ENCODE measurements at regions not wholly inside any gene's neighbourhood (a gene's known extent, or its start where the extent isn't known, plus 50 kb on each side); places are given as distances from the start of the nearest gene placed in this dataset.
A peak's percentile ranks its signal among the peaks of the same experiment; 100 is the strongest.

DNA sequence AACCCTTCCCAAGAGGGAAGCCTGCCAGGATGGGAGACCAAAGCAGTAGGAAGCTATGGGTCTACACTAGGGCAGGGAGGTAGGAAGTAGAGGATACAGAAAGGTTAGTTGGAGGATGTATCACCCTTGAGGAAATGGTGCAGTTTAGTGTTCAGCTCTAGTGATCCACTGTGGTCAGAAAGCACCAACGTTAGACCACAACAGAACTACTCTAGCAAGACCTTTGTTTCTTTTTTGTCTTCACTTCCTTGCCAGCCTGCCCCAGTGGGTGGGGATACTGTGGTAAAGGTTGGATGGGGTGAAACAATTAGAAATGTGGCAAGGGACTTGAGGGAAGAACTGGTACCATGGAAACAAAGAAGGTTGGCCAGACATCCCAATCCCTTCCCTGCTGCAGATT lies 83.3 kb downstream of the DDIT4L start:
- ATAC-seq (peak; percentile 61), DNase-seq (no peak)
- Histone ChIP-seq H3K36me3 (ENCODE audit: low read depth) (no peaks in the 10 kb centered on the region), H3K4me3 (no peak overlapping the region), H3K4me1 (ENCODE audit: low read depth) (no peaks in the 10 kb centered on the region), H3K9me3 (no peaks in the 10 kb centered on the region)
- TF ChIP-seq, protein P1, sequence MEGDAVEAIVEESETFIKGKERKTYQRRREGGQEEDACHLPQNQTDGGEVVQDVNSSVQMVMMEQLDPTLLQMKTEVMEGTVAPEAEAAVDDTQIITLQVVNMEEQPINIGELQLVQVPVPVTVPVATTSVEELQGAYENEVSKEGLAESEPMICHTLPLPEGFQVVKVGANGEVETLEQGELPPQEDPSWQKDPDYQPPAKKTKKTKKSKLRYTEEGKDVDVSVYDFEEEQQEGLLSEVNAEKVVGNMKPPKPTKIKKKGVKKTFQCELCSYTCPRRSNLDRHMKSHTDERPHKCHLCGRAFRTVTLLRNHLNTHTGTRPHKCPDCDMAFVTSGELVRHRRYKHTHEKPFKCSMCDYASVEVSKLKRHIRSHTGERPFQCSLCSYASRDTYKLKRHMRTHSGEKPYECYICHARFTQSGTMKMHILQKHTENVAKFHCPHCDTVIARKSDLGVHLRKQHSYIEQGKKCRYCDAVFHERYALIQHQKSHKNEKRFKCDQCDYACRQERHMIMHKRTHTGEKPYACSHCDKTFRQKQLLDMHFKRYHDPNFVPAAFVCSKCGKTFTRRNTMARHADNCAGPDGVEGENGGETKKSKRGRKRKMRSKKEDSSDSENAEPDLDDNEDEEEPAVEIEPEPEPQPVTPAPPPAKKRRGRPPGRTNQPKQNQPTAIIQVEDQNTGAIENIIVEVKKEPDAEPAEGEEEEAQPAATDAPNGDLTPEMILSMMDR (IDR thresholded peaks at IDR 0.05): no peak
- intact Hi-C loops (cut with DNase I, micrococcal nuclease): no loop called here

DNA sequence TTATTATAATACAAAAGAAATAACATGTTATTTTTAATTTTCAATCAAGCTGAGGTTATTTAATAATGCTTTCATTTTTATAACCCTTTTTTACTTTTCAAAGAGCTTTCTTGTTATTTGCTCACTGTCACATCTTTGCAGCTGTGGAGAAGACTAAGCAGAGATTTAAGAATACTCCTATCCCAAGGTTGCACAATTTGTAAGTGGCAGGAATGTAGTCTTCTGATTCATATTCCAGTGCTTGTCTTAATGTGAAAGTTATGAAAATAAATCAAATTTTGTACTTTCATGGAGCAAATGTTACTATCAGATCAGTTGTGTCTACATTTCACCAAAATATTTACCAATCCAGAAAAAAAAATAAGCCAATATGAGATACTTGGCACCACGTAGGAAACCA lies 86.6 kb downstream of the DDIT4L start:
- no peaks in the 10 kb centered on the region for H3K4me1 ChIP-seq (ENCODE audit: low read depth)
- no peaks in the 10 kb centered on the region for H3K36me3 ChIP-seq (ENCODE audit: low read depth)
- TF ChIP-seq, protein P1 (IDR thresholded peaks at IDR 0.05): no peak
- intact Hi-C loops (cut with DNase I, micrococcal nuclease): no loop called here
- H3K9me3 ChIP-seq: no peaks in the 10 kb centered on the region
- ATAC-seq (no peak), DNase-seq (no peak)
- H3K4me3 ChIP-seq: no peak overlapping the region

DNA sequence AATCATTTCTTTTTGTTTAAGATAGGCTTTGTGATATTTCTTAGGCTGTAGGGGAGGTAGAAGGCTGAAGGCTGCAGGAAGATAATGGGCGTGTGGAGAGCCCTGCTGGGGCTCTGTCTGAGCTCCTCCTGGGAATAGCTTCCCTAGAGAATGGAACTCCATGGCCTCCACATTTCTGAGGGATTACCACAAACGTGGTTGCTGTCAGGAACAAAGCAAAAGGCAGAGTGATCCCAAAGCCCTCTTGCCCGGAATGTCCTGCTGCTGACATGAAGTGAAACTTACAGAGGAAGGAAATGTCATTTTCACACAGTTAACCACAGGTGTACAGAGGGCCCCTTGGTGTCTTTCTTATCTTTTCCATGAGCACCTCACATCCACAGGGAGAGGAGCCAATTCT lies 89.3 kb downstream of the DDIT4L start:
- intact Hi-C loops (cut with DNase I, micrococcal nuclease): no loop called here
- TF ChIP-seq, protein P1 (IDR thresholded peaks at IDR 0.05): no peak
- DNase-seq (no peak), ATAC-seq (no peak)
- no peaks in the 10 kb centered on the region for H3K36me3 ChIP-seq (ENCODE audit: low read depth)
- H3K4me1 ChIP-seq (ENCODE audit: low read depth): no peaks in the 10 kb centered on the region
- H3K4me3 ChIP-seq: no peak overlapping the region
- no peaks in the 10 kb centered on the region for H3K9me3 ChIP-seq

DNA sequence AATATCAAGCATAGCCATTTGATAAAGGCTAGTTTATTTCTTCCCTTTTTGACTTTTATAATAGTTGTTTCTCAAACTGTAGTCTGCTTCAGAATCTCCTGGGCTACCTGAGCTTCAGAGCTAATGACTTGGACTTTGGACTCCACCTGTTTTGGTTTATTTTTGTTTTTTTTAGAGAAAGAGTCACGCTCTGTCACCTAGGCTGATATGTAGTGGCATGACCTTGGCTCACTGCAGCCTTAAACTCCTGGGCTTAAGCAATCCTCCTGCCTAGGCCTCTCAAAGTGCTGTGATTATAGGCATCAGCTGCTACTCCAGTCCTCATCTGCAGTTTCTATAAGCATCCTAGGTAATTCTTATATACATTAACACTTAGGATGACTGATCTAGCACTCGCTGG lies 90.5 kb downstream of the DDIT4L start:
- no peak for DNase-seq
- no peaks in the 10 kb centered on the region for H3K4me1 ChIP-seq (ENCODE audit: low read depth)
- TF ChIP-seq, protein P1 (IDR thresholded peaks at IDR 0.05): no peak
- no peaks in the 10 kb centered on the region for H3K9me3 ChIP-seq
- no peaks in the 10 kb centered on the region for H3K36me3 ChIP-seq (ENCODE audit: low read depth)
- no peak overlapping the region for H3K4me3 ChIP-seq
- intact Hi-C loops (cut with DNase I, micrococcal nuclease): no loop called here
- no peak for ATAC-seq

DNA sequence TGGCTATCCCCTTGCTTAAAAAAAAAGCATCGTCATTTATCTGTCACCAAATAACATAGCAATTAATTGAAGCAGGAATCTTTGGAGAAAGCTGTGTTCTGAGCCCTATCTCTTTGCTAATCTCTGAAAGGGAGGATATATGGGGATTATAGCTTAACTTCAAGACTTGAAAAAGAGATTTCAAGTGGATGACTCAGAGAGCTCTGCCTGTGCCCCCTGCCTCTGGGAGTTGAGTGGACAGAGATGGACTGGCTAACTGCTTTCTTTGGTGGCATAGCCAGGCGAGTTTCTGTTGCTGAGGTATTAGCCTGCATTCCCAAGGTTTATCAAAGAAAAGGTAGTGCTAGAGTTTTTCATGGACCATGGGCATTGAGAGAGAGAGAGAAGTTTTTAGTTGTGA lies 91.6 kb downstream of the DDIT4L start:
- Histone ChIP-seq H3K4me3 (no peak overlapping the region), H3K4me1 (ENCODE audit: low read depth) (no peaks in the 10 kb centered on the region), H3K36me3 (ENCODE audit: low read depth) (no peaks in the 10 kb centered on the region), H3K9me3 (no peaks in the 10 kb centered on the region)
- no peak for DNase-seq
- TF ChIP-seq, protein P1 (IDR thresholded peaks at IDR 0.05): no peak
- ATAC-seq: no peak
- intact Hi-C loops (cut with DNase I, micrococcal nuclease): no loop called here

DNA sequence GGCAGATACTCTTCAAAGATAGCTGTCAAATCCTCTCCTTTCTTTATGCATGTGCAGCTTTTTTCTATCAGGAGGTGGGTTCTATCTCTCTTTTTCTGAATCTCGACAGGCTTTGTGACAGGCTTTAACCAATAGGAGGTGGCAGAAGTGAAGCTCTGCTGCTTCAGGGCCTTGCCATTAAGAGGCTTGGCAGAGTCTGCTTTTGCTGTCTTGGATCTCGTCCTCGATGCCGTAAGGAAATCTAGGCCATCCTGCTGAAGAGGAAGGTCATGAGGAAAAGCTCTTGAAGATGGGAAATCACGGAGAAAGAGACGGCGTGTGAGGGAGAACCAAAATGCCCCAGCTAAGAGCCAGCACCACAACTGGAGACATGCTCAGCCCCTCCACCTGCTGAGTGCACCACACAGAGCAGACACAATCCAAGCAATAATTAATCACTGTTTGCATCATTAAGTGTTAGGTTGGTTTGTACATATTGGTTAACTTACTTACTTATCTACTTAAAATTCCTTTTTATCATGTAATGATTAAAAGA lies 92.2 kb downstream of the DDIT4L start:
- intact Hi-C loops (cut with DNase I, micrococcal nuclease): no loop called here
- H3K36me3 ChIP-seq (ENCODE audit: low read depth): no peaks in the 10 kb centered on the region
- ATAC-seq (no peak), DNase-seq (no peak)
- H3K4me3 ChIP-seq: no peak overlapping the region
- H3K9me3 ChIP-seq: no peaks in the 10 kb centered on the region
- H3K4me1 ChIP-seq (ENCODE audit: low read depth): no peaks in the 10 kb centered on the region
- TF ChIP-seq, protein P1 (IDR thresholded peaks at IDR 0.05): no peak

Measured in mucosa of descending colon (tissue), 3 donors.